GM23248 (cell line): ENCODE measurements at regions not wholly inside any gene's neighbourhood (a gene's known extent, or its start where the extent isn't known, plus 50 kb on each side); places are given as distances from the start of the nearest gene placed in this dataset.

Experiments
- DNase-seq: peaks from one replicate; pipeline ENCODE4 v3.0.0-alpha.2; 2015
- H2AFZ ChIP-seq: fragments of 200-600 bp; sonication (generic); 2 replicates; pipeline ENCODE4 v1.6.1; 2016; ENCODE audit warnings: antibody characterized with exemption
- H3F3A ChIP-seq: fragments of 200-600 bp; sonication (generic); 2 replicates; pipeline ENCODE4 v1.6.1; 2016; ENCODE audit warnings: mild to moderate bottlenecking, antibody characterized with exemption, mixed run types; ENCODE audit not compliant: insufficient read depth
- H3K27ac ChIP-seq: fragments of 200-600 bp; sonication (generic); 2 replicates; pipeline ENCODE4 v1.5.1; 2016; ENCODE audit warnings: mild to moderate bottlenecking
- H3K27me3 ChIP-seq: fragments of 200-600 bp; sonication (generic); replicated peaks from 2 replicates; pipeline ENCODE4 v1.6.1; 2016; ENCODE audit warnings: mild to moderate bottlenecking; ENCODE audit not compliant: insufficient read depth
- H3K36me3 ChIP-seq: fragments of 200-600 bp; sonication (generic); 2 replicates; pipeline ENCODE4 v1.6.1; 2016; ENCODE audit warnings: low read depth, mild to moderate bottlenecking
- H3K4me1 ChIP-seq: fragments of 200-600 bp; sonication (generic); 2 replicates; pipeline ENCODE4 v1.6.1; 2016; ENCODE audit warnings: mild to moderate bottlenecking; ENCODE audit not compliant: insufficient read depth
- H3K4me2 ChIP-seq: fragments of 200-600 bp; sonication (generic); one replicate; pipeline ENCODE4 v1.6.1; 2016; ENCODE audit warnings: mild to moderate bottlenecking; ENCODE audit not compliant: unreplicated experiment
- H3K4me3 ChIP-seq: fragments of 200-600 bp; sonication (generic); 2 replicates; pipeline ENCODE4 v1.5.1; 2016; ENCODE audit warnings: mild to moderate bottlenecking
- H3K79me2 ChIP-seq: fragments of 200-600 bp; sonication (generic); 2 replicates; pipeline ENCODE4 v1.6.1; 2016; ENCODE audit warnings: mild to moderate bottlenecking; ENCODE audit not compliant: insufficient read depth
- H3K9ac ChIP-seq: fragments of 200-600 bp; sonication (generic); 2 replicates; pipeline ENCODE4 v1.6.1; 2016; ENCODE audit warnings: mild to moderate bottlenecking
- H3K9me2 ChIP-seq: fragments of 200-600 bp; sonication (generic); 2 replicates; pipeline ENCODE4 v1.6.1; 2016; ENCODE audit warnings: mixed run types, mild to moderate bottlenecking, moderate library complexity; ENCODE audit not compliant: insufficient read depth
- H3K9me3 ChIP-seq: fragments of 200-600 bp; sonication (generic); one replicate; pipeline ENCODE4 v1.6.1; 2017; ENCODE audit warnings: low read depth
- H4K20me1 ChIP-seq: fragments of 200-600 bp; sonication (generic); 2 replicates; pipeline ENCODE4 v1.6.0; 2016; ENCODE audit not compliant: insufficient read depth
- EZH2 ChIP-seq: fragments of 200-600 bp; sonication (generic); IDR thresholded peaks from 2 replicates; pipeline ENCODE4 v1.6.1; 2018; ENCODE audit warnings: antibody characterized with exemption, mild to moderate bottlenecking; ENCODE audit not compliant: insufficient read depth, poor library complexity, severe bottlenecking
- EZH2phosphoT487 ChIP-seq: fragments of 200-600 bp; sonication (generic); IDR thresholded peaks from 2 replicates; pipeline ENCODE4 v1.6.1; 2018; ENCODE audit warnings: antibody characterized with exemption, moderate library complexity, mild to moderate bottlenecking, low read depth; ENCODE audit not compliant: insufficient read depth
- WGBS, 2 experiments: methylation state at CpG; one replicate each; pipeline ENCODE4 v1.1.6; 2015 to 2017; ENCODE audit warnings: low lambda C conversion rate in 2 of 2, low coverage in 1 of 2; ENCODE audit errors: missing lambda C conversion rate in 2 of 2; 5-methylcytosine and 5-hydroxymethylcytosine counted together
- in situ Hi-C: fragments of 300-500 bp; cut with MboI; formaldehyde crosslinking; loops from 2 replicates; pipeline ENCODE4 v1.15.0; 2020

DNA sequence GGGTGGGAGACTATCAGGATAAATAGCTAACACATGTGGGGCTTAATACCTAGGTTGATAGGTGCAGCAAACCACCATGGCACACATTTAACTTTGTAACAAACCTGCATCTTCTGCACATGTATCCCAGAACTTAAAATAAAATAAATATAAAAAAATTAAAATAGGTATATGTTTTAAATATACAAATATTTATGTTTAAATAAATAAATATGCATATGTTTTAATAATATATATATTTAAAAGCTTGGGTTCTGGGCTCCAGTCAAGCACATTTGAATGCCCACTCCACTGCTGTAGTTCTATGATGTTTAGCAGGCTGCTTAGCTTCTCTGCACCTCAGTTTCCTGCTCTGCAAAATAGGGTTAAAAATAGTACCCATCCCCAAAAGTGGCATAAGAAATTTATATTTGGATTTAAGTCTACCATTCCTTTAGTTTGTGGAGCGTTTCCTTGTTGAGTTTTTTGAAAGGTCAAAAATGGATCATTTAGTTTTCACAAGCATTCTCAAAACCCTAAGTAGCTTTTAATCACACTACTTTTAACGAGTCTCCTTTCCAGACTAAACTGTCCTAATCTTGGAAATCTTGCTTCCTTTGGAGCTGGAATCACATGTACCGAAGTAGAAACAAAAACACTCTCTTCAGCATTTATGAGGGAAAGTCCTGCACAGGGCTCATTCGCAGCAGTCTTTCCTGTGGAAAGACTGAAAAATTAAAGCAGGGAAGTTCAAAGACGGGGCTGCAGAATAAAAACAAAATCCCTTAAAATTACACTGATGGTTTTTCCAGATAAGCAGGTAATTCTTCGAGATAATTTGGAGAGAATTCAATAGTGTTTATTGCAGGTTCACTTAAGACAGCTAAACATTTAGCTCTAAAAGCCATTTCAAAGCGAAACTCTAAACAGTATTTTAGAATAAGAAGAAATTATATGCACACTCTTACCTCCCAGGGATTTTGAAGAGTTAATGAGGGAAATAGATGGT is 111.7 kb upstream of the LYZL1 start:
- Histone ChIP-seq H3K36me3 (no peaks in the 10 kb centered on the region), H3K4me3 (no peak overlapping the region), H4K20me1 (no peaks in the 10 kb centered on the region), H3K79me2 (no peaks in the 10 kb centered on the region), H3K9me2 (no peaks in the 10 kb centered on the region), H3K4me2 (no peak overlapping the region), H3K27ac (no peak overlapping the region), H3K27me3 (peaks cover 21% of the 10 kb centered on the region), H2AFZ (peak overlapping the region; percentile 42; the same call in 1 of the 2 replicates), H3F3A (no peaks in the 10 kb centered on the region), H3K9ac (no peak overlapping the region), H3K9me3 (no peaks in the 10 kb centered on the region), H3K4me1 (peaks cover 3% of the 10 kb centered on the region; the same call in 1 of the 2 replicates)
- TF ChIP-seq EZH2 (no peak), EZH2phosphoT487 (no peak)
- WGBS, 2 experiments = 6 to 8% methylated on average over 7 of the region's 7 CpGs
- in situ Hi-C loops = no loop called here
- no peak for DNase-seq

GRCh38 chr10:29181936-29182335 is 106.9 kb upstream of the LYZL1 start:
- Histone ChIP-seq H3K9ac (no peak overlapping the region), H3K4me2 (peak overlapping the region; percentile 19), H3K36me3 (no peaks in the 10 kb centered on the region), H3K27ac (0 out of 2 replicates have a peak overlapping the region, but pooled peaks have one; percentile 11), H3K9me2 (no peaks in the 10 kb centered on the region), H3K79me2 (no peaks in the 10 kb centered on the region), H2AFZ (no peak overlapping the region), H4K20me1 (no peaks in the 10 kb centered on the region), H3K4me1 (peaks cover 3% of the 10 kb centered on the region; the same call in 1 of the 2 replicates), H3K27me3 (peaks cover 25% of the 10 kb centered on the region), H3F3A (no peaks in the 10 kb centered on the region), H3K9me3 (no peaks in the 10 kb centered on the region), H3K4me3 (no peak overlapping the region)
- DNase-seq = peak; percentile 39
- 10 to 23% methylated on average over 6 of the region's 6 CpGs for WGBS, 2 experiments
- in situ Hi-C loops = no loop called here
- TF ChIP-seq EZH2phosphoT487 = no peak
- TF ChIP-seq EZH2 = no peak

GRCh38 chr10:29183301-29183945 is 105.4 kb upstream of the LYZL1 start:
- Histone ChIP-seq H3K4me3 (no peak overlapping the region), H3F3A (no peaks in the 10 kb centered on the region), H4K20me1 (no peaks in the 10 kb centered on the region), H3K36me3 (no peaks in the 10 kb centered on the region), H2AFZ (no peak overlapping the region), H3K9me2 (no peaks in the 10 kb centered on the region), H3K27ac (no peak overlapping the region), H3K9ac (no peak overlapping the region), H3K9me3 (no peaks in the 10 kb centered on the region), H3K4me1 (peaks cover 3% of the 10 kb centered on the region; the same call in 1 of the 2 replicates), H3K4me2 (no peak overlapping the region), H3K79me2 (no peaks in the 10 kb centered on the region), H3K27me3 (peaks cover 25% of the 10 kb centered on the region)
- 21 to 24% methylated on average over 6 of the region's 6 CpGs for WGBS, 2 experiments
- in situ Hi-C loops = no loop called here
- DNase-seq = no peak
- TF ChIP-seq EZH2phosphoT487 (no peak), EZH2 (no peak)

GRCh38 chr10:29184205-29185000 is 104.5 kb upstream of the LYZL1 start:
- H3K4me2 ChIP-seq = no peak overlapping the region
- TF ChIP-seq EZH2 (no peak), EZH2phosphoT487 (no peak)
- H3K36me3 ChIP-seq = no peaks in the 10 kb centered on the region
- H3K79me2 ChIP-seq = no peaks in the 10 kb centered on the region
- in situ Hi-C loops = no loop called here
- WGBS, 2 experiments = 8 to 13% methylated on average over 4 of the region's 4 CpGs
- no peaks in the 10 kb centered on the region for H3K9me2 ChIP-seq
- no peaks in the 10 kb centered on the region for H4K20me1 ChIP-seq
- no peak for DNase-seq
- H3K27ac ChIP-seq = no peak overlapping the region
- H3K4me3 ChIP-seq = no peak overlapping the region
- no peak overlapping the region for H3K9ac ChIP-seq
- H3K4me1 ChIP-seq = peaks cover 3% of the 10 kb centered on the region; the same call in 1 of the 2 replicates
- no peaks in the 10 kb centered on the region for H3K9me3 ChIP-seq
- H2AFZ ChIP-seq = no peak overlapping the region
- H3F3A ChIP-seq = no peaks in the 10 kb centered on the region
- H3K27me3 ChIP-seq = peaks cover 17% of the 10 kb centered on the region
